HG03354 (cell line): ENCODE measurements at regions not wholly inside any gene's neighbourhood (a gene's known extent, or its start where the extent isn't known, plus 50 kb on each side); places are given as distances from the start of the nearest gene placed in this dataset.
A peak's percentile ranks its signal among the peaks of the same experiment; 100 is the strongest.

Source experiments
- ATAC-seq: cut with Tn5 transposase; IDR thresholded peaks from one replicate; pipeline ENCODE4 v1.9.1; 2021; ENCODE audit warnings: mild to moderate bottlenecking; ENCODE audit not compliant: unreplicated experiment, poor library complexity, severe bottlenecking

DNA sequence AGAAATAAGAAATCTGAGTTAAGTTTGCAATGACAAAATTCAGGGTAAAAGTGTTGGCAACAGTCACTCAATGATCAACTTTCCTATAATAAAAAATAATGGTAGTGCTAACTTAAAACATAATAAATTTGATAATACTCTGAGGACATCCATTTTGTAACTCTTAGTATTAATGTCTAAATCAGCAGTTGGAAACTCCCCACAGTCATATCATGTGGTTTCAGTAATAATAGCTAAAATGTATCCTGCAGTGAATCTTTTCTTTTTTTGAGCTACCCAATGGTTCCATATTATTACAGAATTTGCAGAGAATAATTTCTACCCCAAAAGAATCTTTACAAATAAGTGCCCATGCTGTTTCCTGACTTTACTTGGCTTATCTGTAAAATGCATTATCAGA, 286.7 kb downstream of the PTPRC start:
- no peak for ATAC-seq

DNA sequence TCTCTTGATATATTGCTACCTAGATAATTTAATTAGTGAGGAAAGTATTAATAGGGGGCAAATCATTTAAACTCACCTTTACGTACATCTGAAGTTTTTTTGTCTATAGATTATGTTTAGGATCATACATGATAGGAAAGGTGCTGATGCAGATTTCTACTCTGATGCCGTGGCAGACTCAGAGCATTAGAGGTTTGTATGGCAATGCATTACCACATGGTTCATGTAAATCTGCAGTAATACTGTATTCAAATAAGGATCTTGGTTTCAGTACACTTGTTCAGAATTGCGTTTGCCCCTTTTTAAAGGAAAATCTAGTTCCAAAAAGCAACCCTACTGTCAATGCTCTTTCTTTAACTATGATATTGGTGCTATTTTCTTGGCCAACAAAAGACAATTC, 288.3 kb downstream of the PTPRC start:
- ATAC-seq = no peak

DNA sequence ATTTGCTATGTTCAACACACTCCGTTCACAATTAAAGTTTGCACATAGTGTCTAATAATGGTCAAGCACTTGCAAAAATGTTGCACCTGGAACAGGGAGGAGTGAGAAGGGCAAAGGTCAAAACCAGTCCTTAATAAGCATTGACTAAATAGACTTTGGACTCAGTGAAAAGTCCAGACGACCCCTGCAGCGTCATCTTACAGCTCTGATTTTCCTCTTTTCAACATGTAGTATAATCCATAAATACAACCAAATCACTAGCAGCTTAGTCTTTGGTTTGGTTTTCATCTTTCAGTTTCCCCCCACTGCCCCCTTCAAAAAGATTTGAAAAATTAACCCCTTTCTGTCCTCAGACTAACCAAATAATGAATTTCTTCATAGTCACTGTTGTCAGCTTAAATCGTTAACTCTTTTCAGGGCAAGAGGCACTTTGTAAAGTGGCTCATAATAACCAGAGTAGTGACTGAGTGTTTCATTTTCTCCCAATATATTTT, 290.3 kb downstream of the PTPRC start:
- peak; percentile 41 for ATAC-seq

DNA sequence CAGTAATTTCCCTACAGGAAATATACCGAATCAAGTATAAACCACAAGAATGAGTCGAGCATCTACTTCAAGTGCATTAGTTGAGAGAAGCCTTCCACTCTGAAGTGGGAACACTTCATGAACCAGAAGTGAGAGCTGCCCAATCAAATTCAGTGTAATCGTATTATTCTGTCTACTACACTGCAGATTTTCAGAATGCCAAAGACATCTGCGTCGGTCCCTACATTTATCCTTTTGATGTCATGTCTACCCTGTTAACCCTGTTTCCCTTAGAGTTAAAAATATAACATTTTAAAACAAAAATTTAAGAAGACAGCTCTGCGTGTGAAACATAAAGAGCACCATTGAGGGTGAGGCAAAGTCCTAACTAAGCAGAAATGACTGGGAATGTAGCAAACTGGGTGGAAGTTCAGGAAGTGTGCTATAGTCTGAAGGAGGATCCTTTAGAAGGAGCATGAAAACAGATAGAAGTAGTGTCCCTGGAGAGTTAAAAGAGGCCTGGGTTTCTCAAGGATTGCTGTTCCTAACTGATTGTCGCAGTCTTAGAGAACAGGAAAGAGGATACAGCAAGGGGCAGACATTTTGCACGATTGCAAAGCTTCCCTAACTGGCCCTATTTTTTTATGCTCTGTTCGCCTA, 291.2 kb downstream of the PTPRC start:
- peak; percentile 62 for ATAC-seq

DNA sequence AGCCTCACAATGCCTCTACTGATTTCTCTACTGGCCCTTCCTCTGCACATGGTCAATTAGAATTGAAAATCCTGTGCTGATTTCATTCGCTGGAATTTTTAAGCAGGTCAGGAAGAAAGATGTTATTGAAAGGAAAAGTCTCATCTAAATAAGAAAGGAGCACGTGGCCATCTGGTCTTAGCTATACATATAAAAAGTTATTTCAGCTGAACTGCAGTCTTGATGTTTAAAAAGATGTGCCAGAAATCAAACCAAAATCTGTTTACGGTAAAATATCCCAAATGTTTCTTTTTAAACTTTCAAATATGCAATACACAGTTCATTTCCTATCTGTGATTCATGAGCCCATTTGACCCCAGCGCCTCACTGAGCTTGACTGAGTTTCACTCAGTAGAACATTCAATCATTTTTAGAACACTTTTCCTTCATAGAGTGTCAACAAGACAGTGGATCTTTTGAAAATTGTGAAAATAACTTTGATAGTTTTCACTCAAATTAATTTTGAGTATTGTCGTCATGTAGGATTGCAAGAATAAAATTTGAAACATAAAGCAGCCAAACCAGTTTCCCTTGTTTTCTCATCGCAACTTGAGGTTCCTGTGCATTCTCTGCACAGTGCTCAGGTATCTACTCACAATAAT, 293.6 kb downstream of the PTPRC start:
- ATAC-seq = no peak

DNA sequence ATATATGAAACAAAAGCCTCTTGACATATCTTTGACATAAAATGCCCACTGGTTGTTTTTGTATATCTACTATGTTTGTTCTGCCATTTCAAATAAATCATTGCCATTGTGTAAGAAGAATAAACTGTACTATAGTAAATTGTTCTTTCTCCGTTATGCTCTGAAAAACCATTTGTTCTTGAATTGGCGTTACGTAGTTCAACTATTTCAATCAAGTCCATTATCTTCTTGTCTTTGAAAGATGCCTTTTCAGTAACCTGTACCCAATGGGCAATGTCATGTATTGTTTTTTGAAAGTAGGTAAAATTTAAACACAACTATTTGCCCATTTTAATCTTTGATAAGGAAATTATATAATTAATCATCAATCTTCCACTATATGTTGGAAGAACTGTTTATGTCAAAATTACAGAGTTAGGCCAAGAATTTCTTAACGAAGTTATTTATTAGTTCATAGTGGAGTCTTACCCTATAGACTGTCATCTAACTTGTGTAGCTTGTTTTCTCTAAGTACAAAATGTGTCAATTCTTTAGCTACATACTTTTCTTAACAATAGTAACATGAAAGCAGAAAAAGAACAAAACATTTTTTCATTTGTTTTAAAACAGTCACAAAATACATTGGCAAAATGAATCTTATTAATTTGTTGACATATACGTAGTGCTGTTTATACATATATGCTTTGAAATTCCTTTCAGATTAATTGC, 294.8 kb downstream of the PTPRC start:
- ATAC-seq = no peak

DNA sequence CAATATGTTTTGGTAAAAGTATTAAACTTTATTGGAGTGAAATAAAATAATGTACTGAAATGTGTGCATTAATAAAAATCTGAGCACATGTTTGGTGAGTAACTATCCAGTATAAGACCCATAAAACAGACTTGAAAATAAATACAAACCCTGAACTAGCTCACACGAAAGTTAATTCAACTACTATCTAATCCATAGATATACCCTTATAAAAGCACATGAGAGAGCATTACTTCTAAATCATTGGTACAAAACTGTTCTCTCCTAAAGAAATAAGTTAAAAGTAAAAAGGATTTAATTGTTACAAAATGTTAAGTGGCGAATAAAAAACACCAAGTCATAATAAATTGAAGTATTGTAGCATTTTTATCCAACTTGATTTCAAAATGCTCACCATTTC, 295.6 kb downstream of the PTPRC start:
- no peak for ATAC-seq

DNA sequence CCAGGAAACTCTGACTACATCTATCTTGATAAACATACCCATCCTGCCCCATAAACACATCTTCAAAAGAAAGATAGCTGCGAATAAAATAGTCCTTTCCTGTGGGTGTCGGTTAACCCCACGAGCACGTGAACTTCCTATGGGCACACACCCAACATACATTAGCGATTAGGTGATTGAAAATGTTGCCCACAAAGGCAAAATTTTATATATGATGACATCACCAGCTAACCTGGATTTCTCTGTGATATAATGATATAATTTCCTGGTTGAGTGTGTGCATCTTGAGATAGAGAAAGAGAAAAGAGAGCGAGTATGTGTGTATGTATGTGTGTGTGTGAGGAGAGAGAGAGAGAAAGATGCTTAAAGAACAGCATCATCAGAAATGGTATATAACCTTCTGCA, 296.1 kb downstream of the PTPRC start:
- peak; percentile 27 for ATAC-seq

DNA sequence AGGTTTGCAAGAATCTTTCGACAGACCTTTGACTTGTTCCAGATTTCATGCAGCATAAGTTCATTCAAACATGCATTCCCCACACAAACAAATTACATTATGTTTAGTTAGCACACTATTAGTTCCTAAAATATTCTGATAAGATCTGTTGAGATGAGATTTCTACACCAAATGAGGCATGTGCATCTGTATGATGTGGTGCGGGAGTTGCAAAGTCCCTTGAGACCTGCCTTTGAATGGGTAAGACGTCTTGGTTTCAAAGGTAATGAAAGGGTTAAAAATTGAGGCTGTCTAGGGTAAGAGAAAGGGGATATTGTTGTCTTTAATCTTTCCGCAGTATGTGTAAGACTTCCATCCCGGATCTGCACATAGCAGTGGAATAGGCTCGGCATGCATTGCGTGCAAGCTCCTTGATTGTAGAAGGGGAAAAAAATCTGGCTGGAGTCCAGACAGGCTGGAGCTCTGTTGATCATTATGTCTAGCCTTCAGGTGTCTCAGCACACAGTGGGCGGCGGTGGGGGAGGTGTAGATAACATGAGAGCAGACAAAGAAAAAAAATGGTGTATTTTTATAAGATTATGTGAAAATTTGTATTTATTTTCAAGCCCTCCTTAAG, 296.6 kb downstream of the PTPRC start:
- ATAC-seq = peak; percentile 58

DNA sequence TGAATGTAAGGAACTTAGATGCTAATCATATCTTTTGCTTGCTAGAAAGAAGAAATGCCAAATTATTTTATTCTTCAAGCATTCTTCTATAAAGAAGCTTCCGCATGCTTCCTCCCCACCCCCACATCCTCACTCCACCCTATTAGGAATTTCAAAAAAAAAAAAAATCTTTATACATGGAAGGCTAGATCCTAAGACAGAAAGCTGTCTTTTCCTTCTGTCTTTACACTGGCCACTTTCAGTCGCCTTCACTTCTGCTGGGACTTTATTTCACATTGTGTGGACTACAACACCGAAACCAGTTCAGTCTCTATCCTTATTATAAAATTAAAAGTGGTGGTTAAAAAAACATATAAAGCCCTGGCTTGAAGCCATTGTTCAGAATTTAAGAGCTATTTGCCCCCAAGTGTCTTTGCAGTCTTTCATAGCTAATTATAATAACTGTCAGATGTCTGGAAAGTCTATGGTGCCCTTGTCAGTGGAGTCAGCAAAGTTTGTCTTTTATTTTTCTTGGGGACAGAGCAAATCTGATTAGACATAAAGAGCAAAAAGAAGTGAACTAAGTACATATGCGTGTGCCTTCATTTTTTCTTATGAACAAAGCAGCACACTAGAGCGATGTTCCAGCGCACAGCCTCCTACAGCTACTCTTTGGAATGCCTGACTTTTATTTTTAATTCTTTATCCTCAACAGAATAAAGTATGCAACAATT, 297.7 kb downstream of the PTPRC start:
- no peak for ATAC-seq

DNA sequence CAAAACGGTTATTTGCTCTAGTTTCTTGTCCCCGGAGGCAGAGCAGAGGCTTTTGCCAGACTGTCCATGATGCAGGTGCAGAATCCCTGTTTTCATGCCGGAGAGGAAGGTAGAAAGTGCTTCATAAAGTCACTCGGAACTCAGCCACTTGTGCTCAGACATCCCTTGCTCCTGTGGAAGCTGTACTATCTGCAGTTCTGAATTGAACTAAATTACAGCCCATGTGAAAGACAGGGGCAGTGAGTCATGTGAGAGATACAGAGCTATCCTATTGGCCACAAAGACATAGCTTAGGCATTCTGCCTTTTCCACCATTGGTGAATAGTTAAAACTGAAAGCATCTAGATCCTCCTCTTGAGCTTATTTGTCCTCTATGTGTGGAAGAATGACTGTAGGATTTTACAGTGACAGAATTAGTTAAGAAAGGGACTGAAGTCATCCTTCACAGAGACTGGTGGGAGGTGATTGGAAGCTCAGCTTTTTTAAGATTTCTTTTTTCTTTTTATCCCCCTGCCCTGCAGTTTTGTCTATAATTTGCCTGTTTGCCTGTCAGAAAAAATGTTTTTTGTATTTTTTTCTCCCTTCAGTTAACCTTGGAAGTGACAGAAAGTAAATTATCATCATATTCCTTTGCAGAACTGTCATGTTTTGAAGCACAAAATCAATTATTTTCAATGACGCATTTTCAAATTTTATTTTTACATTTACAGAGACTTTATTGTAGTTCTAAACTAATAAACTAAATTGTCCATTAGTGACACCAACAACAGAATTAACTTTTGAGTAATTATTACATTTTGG, 298.6 kb downstream of the PTPRC start:
- peak; percentile 87 for ATAC-seq

DNA sequence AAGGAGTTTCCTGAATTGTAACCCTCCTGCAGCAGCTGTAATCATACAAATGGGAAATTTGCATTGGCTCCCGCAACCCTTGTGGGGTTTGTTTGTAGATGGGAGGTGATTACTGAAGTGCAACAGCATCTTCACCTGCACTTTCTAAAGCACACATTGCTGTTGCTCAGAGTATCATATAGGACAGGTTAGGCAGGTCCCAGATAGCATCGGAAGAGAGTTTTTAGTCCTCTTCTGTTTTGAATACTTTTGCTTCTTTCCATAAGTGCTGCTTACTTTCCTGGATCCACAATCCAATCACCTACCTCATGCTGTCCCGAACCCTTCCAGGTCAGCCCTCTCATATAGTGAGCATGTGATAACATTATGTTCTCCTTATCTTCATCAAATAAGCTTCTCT, 300.4 kb downstream of the PTPRC start:
- no peak for ATAC-seq

DNA sequence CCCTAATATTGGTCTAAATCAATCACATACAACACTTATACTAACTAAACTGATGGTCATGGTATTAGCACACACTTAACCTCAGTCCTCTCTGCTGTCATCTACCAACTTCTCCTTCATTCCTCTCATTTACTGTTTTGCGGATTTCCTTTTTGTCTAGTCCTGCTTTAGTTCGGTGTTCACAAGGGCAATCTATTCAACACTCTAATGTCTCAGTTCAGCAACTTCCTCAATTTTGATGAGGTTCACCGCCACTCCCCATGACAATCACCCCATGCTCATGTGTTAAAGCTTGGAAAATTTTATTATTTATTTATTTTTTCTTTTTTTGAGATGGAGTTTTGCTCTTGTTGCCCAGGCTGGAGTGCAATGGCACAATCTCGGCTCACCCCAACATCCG, 301.1 kb downstream of the PTPRC start:
- ATAC-seq = no peak

DNA sequence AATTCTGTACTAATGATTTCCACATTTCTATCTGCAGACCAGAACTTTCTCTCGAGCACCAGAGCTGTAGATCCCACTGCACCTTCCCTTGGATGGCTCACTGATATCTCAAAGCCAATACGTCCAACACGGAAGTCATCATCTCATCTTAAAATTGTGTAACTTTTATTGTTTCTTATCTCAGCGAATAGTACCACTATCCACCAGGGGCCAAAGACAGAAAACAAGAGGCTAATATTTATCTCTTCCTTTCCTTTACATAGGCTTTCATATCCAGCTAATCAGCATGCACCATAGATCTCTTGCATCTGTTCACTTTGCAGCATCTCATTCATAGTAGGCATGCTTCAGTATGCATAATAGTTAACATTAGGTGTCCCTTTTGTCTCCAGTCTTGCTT, 303.6 kb downstream of the PTPRC start:
- ATAC-seq = no peak

DNA sequence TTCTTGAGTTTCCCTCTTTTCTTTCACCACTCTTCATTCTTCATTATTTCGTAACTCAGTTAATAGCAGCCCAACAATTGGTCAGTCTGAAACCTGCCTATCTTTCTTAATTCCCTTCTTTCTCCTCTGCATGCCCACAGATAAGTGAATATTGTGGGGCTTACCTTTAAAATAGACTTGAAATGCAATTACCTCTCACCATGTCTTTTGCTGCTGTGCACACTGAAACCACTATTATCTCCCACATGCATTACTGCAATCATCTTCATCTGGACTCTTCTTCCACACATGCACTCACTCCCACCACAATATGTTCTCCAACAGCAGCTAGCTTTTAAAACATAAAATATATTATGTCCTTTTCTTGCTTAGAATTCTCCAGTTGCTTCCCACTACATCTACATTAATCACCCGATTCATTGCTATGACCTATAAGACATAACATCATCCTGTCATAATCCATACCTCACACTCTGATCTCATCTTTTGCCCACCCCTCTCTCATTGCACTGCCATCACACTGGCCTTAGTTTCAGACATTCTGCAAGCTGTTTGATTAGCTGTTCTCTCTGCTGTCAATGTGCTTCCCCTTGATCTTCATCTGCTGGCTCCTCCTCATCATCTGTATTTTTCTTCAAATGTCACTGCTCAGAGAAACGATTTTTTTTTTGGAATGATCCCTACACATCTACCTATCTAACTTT, 304.8 kb downstream of the PTPRC start:
- ATAC-seq = no peak

DNA sequence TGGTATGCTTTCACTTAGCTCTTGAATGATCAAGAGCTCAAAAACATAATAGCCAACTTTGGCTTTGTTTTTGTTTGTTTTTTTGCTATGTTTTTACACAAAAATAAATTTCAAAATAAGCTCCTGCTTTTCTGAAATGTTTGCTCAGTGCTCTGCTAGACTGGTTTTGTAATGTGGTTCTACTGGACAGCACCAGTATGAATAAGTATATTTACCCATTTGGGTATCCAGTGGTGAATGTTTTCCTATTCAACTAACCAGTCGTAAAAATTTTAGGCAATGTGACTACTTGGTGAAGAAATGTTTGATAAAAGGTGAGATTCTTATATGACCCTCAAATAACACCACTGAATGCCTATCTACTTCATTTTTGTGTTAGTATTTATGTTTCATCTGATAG, 308.6 kb downstream of the PTPRC start:
- no peak for ATAC-seq

DNA sequence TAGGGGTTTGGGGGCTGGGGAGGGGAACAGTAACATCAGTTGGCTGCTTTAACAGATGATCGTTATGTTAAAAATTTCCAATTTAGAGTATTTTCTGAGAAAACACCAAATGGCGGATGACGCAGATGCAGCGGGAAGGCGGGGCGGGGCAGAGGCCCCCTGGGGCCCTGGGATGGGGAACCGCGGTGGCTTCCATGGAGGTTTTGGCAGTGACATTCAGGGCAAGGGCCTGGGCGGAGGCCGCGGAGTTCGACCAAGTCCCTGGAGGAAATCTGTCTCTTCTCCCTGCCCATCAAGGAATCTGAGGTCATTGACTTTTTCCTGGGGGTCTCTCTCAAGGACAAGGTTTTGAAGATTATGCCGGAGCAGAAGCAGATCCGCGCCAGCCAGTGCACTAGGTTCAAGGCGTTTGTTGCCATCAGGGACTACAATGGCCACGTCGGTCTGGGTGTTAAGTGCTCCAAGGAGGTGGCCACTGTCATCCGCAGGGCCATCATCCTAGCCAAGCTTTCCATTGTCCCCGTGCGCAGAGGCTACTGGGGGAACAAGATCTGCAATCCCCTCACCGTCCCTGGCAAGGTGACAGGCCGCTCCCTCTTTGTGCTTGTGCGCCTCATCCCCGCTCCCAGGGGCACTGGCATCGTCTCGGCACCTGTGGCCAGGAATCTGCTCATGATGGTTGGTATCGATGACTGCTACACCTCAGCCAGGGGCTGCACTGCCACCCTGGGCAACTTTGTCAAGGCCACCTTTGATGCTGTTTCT, 310.2 kb downstream of the PTPRC start:
- ATAC-seq = no peak

DNA sequence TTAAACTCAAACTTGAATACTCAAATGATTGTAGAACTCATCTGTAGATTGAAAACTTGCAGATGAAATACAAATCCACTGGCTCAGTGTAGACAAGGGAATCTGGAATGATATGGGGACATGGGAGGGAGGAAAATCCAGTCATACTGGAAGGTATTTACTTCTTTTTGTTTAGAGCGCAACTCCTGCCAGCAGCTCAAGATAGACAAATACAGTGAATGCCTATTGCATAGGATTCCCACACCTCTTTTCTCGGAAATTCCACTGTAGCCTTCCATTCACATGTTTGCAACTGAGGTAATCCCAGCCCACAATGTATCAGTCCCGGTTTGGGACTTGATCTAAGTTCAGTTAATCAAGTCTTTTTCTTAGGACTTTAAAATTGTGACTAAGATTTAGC, 311.2 kb downstream of the PTPRC start:
- ATAC-seq = no peak
